ENCODE measurements at regions not wholly inside any gene's neighbourhood (a gene's known extent, or its start where the extent isn't known, plus 50 kb on each side); places are given as distances from the start of the nearest gene placed in this dataset.

DNA sequence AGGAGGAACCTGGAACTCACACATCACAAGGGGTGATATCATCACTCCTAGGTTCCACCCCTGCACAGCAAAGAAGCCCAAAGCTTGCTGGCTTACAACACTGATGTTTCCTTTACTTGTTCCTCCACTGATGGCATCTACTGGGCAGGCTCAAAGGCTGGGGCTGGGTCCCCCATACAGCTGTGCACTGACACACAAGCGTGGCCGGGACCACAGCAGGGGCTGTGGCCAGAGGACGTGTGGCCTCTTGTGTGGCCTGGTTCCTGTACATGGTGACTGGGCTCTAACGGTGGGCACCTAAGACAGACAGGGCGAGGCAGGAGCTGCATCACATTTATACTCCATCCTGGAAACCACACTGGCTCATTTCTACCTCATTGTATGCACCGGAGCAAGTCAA, 264.4 kb upstream of the FOXF1 start:
- H3K27ac ChIP-seq (ENCODE audit: control insufficient read depth, insufficient read depth): no peak overlapping the region
- TF ChIP-seq ZNF24 (IDR thresholded peaks at IDR 0.05) (no peak), FOS (IDR thresholded peaks at IDR 0.05; ENCODE audit: borderline replicate concordance, extremely low read depth, insufficient read length) (no peak), POU2F2 (IDR thresholded peaks at IDR 0.05; ENCODE audit: borderline replicate concordance, low read depth, low read length) (no peak), MEF2A (IDR thresholded peaks at IDR 0.05; ENCODE audit: insufficient read depth, low read depth, low read length) (no peak), ETV6 (conservative IDR thresholded peaks at IDR 0.05 in 1 of 2, IDR thresholded peaks at IDR 0.05 in 1 of 2; ENCODE audit: borderline replicate concordance in 1 of 2, low read depth in 1 of 2) (no peak), SRF (IDR thresholded peaks at IDR 0.05; ENCODE audit: low read depth in 2 of 2, low read length in 2 of 2) (no peak), SREBF1 (IDR thresholded peaks at IDR 0.05; ENCODE audit: low read length) (no peak), BRCA1 (IDR thresholded peaks at IDR 0.05; ENCODE audit: low read depth, low read length) (no peak)
- TF ChIP-seq, protein P1, sequence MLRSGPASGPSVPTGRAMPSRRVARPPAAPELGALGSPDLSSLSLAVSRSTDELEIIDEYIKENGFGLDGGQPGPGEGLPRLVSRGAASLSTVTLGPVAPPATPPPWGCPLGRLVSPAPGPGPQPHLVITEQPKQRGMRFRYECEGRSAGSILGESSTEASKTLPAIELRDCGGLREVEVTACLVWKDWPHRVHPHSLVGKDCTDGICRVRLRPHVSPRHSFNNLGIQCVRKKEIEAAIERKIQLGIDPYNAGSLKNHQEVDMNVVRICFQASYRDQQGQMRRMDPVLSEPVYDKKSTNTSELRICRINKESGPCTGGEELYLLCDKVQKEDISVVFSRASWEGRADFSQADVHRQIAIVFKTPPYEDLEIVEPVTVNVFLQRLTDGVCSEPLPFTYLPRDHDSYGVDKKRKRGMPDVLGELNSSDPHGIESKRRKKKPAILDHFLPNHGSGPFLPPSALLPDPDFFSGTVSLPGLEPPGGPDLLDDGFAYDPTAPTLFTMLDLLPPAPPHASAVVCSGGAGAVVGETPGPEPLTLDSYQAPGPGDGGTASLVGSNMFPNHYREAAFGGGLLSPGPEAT (IDR thresholded peaks at IDR 0.05; ENCODE audit: low read depth): no peak
- TF ChIP-seq, protein P2, sequence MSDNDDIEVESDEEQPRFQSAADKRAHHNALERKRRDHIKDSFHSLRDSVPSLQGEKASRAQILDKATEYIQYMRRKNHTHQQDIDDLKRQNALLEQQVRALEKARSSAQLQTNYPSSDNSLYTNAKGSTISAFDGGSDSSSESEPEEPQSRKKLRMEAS (IDR thresholded peaks at IDR 0.05; ENCODE audit: low read depth, low read length): no peak
- TF ChIP-seq, protein P3, sequence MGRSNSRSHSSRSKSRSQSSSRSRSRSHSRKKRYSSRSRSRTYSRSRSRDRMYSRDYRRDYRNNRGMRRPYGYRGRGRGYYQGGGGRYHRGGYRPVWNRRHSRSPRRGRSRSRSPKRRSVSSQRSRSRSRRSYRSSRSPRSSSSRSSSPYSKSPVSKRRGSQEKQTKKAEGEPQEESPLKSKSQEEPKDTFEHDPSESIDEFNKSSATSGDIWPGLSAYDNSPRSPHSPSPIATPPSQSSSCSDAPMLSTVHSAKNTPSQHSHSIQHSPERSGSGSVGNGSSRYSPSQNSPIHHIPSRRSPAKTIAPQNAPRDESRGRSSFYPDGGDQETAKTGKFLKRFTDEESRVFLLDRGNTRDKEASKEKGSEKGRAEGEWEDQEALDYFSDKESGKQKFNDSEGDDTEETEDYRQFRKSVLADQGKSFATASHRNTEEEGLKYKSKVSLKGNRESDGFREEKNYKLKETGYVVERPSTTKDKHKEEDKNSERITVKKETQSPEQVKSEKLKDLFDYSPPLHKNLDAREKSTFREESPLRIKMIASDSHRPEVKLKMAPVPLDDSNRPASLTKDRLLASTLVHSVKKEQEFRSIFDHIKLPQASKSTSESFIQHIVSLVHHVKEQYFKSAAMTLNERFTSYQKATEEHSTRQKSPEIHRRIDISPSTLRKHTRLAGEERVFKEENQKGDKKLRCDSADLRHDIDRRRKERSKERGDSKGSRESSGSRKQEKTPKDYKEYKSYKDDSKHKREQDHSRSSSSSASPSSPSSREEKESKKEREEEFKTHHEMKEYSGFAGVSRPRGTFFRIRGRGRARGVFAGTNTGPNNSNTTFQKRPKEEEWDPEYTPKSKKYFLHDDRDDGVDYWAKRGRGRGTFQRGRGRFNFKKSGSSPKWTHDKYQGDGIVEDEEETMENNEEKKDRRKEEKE (IDR thresholded peaks at IDR 0.05): no peak
- in situ Hi-C loops (cut with MboI) (no loop called here), intact Hi-C loops (cut with micrococcal nuclease; ENCODE audit: unreplicated experiment) (no loop called here)
- WGBS (ENCODE audit: insufficient coverage, insufficient replicate concordance, low lambda C conversion rate, missing lambda C conversion rate): 29% methylated on average over 6 of the region's 6 CpGs
- DNase-seq (ENCODE audit: low read depth, low spot score): no peak
- POLR2A ChIA-PET: no interaction called here
- CTCF ChIA-PET: no interaction called here
- FAIRE-seq: no peak
- H3K36me3 ChIP-seq (ENCODE audit: control insufficient read depth in 2 of 2, insufficient read depth in 2 of 2, low read length in 1 of 2): no peaks in the 10 kb centered on the region
- H3K4me3 ChIP-seq: no peak overlapping the region
- no peak overlapping the region for H3K4me2 ChIP-seq (ENCODE audit: control insufficient read depth, insufficient read depth)
- H3K4me1 ChIP-seq (ENCODE audit: control insufficient read depth, insufficient read depth, low read length): no peaks in the 10 kb centered on the region
- H3K27me3 ChIP-seq (replicated peaks in 1 of 2; ENCODE audit: control insufficient read depth in 2 of 2, insufficient read depth in 2 of 2, low read length in 1 of 2): no peaks in the 10 kb centered on the region; a peak in 1 of 4 replicates
- H3K9ac ChIP-seq (ENCODE audit: control insufficient read depth, insufficient read depth, low read length): no peak overlapping the region
- H3K9me3 ChIP-seq (replicated peaks; ENCODE audit: control insufficient read depth, insufficient read depth, low read length): no peaks in the 10 kb centered on the region; the same call in 2 of the 3 replicates
- SMC1A ChIA-PET (ENCODE audit: uncharacterized antibody, unreplicated experiment): no interaction called here
- H3K79me2 ChIP-seq (ENCODE audit: control insufficient read depth, insufficient read depth, low read length): no peaks in the 10 kb centered on the region
- BruUV-seq (replicated peaks): no TSS peak
- H4K20me1 ChIP-seq (ENCODE audit: control insufficient read depth, insufficient read depth): no peaks in the 10 kb centered on the region
- no peak overlapping the region for H2AFZ ChIP-seq (ENCODE audit: control insufficient read depth, low read depth, low read length)
- RAD21 ChIA-PET (ENCODE audit: unreplicated experiment): no interaction called here
- ATAC-seq: no peak

All from GM12878 (cell line).